NCI-H146 treated with DMSO at 0.1 percent for 48 hours (cell line): ENCODE measurements at regions not wholly inside any gene's neighbourhood (a gene's known extent, or its start where the extent isn't known, plus 50 kb on each side); places are given as distances from the start of the nearest gene placed in this dataset.
"Not testable (repeated sequence)": the region's sequence is repeated elsewhere in the genome, so short reads cannot be mapped to it uniquely, and the experiment has no call there.

Source experiments
- DNase-seq: peaks from one replicate; lab custom pipeline; 2025; ENCODE audit not compliant: unreplicated experiment; lab: John Stamatoyannopoulos, UW

DNA sequence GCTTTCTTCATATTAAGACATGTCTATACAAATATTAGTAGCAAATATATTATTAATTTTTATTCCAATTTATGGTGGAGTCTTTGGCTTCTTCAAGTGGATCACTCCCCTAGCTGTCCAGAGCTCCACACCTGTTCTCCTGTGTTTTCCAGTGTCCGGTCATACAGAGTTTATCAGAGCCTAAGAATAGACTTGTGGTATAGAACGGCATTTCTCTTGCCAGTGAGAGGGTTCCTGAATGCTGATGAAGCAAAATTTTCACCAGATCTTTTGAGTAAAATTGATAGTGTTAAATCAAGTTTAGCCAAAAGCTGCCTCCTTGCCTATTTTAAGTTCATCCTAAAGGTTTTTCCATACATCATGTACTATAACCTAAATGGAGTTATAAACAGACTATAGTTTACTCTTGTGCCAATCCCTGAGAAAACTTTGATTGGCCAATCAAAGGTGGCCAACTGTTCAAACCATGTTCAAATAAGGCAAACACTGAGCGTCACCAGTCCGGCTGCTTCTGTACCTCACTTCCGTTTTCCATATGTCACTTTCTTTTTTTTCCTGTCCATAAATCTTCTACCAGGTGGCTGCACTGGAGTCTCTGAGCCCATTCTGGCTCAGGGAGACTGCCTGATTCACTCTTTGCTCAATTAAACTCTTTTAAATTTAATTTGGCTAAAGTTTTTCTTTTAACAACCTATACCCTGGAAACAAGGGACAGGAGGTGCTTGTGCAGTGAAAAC is 422.7 kb upstream of the FRG2C start:
- not testable (repeated sequence) for DNase-seq

DNA sequence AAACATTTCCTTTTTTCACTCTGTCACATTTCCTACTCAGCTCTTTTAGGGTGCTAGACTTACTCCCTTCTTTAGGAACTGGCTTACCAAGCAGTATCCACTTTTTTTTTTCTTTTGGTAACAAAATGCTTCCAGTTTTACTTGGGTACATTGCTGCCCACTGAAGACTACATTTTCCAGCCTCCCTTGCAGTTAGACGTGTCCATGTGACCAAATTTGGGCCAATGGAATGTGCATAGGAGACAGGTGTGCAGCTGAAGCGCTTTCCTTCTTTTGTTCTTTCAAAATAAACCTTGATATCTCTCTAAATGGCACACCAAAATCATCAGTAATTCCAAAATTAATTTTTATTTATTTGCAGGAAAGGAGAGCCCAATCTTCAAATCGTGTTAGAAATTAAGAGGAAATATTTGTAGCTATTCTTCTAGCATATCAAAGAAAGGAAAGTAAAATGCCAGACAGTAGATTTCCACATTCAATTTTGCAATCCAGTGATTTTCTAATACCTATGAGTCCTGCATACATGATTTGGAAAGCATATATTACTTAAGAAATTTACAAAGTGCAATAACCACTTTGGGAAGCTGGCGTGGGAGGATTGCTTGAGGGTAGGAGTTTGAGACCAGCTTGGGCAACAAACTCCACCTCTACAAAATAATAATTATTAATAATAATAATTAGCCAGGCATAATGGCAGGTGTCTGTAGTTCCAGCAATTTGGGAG is 422.0 kb upstream of the FRG2C start:
- DNase-seq = no peak

DNA sequence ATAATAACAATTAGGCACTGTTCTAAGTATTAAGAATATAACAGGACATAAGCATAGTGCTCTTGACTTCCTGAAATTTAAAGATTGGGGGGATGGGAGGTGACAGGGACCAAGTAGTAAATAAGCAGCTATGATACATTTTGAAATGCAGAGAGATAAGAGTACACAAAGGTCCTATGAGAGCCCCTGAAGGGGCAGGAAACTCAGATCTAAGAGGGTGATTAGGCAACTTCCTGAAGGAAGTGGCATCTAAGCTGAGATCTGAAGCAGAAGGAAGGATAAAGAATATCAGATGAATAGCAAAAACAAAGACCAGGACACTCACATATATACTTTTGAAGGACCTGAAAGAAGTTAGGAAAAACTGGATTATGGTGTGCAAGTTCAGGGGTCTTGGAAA is 415.2 kb upstream of the FRG2C start:
- DNase-seq = no peak

DNA sequence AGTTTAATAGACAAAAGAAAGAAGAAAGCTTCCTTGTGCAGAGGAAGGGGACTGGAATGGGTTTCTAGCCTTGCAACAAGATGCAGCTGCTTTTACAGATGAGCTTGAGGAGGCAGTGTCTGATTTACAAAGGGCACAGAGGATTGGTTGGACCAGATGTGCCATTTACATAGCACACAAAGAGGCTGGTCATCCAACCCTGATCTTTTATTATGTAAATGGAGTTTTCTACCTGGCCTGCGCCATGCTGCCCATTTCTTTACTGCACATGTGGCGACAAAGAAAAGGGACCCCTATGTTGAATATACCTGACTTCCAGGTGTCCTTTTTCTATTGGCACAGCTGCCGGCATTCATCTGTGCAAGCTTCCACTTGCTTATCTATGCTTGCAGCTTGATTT is 409.4 kb upstream of the FRG2C start:
- DNase-seq = peak; percentile 2

DNA sequence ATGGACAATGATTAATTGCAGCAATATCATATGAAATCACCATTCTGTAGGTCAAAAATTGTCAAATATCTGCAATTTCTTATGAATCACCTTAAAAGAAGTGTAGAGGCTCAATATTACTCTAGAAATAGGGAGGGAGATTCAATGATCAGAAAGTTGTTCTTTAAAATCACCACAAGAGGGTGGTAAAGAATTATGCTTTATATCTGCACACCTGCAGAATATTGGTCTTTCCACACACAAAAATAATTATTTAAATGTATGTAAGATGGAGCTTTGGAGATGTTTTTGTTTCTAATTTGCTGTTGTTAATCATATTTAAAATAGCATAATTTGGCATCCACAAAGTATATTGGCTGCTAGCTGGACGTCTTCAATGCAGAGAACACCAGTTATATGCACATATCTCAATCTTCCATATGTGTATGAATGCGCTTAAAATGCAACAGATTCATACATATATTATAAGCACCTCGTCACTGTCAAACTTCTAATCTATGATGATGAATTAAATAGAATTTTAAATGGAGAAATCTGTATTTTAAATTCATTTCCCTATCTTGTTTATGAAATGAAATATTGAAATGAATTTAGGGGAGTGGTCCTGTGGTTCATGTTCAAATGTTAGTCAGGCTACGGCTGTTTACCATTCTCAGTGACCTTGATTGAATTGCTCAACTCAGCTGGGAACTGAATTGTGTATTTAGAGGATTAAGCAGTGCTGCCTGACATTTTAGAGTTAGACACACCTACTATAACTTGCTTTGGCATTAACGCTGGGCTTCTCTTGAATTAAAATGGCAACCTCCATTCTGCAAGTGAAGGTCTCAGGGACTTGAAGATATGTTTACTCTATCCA is 405.1 kb upstream of the FRG2C start:
- DNase-seq = not testable (repeated sequence)

DNA sequence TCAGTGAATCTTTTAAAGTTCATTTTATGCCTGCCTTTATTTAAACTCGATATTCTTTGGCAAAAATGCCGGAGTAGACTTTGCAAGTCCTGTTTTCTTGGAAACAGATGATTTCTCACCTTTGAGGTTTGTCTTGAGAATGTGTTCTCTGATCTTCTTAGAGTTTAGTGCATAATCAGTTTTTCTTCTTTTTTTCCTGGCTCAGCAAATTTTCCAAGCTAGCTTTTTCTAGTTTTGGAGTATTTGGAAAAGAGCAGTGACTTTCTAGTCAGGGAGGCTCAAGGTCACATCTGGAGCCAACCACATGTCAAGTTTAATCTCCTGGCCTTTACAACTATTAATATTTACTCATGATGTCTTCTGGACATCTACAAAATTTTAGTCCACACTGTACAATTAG is 403.2 kb upstream of the FRG2C start:
- DNase-seq = not testable (repeated sequence)

- no peak for DNase-seq
These were observed 401.5 kb upstream of the FRG2C start for GRCh38 chr3:75262661-75263060.

DNA sequence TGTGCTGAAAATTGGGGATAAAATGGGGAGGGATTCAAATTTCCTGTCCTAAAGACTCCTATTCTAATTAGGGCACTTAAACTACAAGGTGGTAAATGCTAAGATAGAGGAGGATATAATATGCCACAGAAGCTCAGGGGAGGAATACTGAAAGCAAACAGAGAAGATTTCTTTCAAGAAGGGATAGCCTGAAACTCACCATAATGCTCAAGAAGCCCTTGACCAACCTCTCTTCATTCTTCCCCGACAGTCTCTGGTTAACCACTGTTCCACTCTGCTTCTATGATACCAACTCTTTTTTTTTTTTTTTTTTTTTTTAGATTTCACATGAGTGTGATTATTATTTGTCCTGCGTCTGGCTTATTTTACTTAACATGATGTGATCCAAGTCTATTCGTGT is 398.2 kb upstream of the FRG2C start:
- no peak for DNase-seq

DNA sequence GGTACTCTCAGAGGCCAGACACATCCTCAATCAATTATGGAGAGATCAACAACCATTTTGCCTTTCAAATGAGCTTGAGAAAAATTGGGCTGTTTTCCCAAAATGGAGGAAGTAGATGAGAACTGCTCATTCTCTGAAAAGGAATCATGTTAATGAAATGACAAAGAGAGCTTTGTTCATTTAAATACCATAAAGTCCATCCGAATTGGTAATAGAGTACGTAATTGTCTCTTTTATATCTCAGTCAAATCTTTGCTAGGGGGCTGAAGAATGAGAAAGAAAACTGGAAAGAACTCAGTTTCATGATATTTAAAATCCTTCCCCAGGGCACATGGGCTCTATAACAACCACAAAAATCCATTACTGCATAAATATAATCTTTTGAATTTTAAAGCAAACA is 395.6 kb upstream of the FRG2C start:
- DNase-seq = not testable (repeated sequence)

DNA sequence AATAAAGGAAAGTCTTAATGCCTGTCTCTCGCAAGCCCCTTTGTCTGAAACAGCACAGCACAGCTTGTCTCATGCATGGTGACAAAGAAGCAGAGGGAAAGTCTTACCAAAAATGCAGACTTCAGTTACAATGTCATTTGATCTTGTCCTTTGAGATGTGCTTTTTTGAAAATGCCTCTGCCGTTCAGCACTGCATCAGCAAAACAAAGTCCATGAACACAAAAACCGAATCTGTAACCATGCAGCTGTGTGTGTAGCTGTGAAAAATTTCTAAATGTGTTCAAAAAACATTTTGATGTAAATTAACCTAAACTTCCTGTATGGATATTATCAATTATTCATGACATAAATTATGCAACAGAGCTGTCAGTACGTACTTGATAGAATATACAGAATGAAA is 391.9 kb upstream of the FRG2C start:
- not testable (repeated sequence) for DNase-seq

- DNase-seq = no peak
These were observed 391.4 kb upstream of the FRG2C start for GRCh38 chr3:75272691-75273090.

DNA sequence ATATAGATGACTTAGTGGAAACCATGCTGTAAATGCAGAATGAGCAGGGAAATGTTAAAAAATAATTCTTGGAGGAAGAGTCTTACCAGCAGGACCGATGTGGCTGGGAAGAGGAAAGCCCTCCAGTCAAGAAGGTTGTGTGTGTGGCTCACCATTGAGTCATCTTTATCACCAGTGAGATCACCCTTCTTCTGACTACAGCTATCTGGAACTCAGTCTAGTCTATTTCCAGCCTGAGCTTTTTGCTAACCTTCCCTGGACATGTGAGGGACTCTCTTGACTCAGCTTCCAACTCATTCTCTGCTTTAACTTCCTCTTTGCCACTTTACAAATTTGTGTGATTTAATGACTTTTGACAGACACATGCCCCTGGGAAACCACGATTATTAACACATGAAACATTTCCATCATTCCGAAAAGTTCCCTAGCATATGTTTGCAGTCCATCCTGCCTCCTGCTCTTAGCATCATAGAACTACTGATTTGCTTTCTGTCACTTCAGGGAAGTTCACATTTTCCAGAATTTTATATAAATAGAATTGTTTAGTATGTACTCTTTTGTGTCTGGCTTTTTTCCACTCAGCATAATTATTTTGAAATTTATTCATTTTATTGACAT is 378.5 kb upstream of the FRG2C start:
- DNase-seq = not testable (repeated sequence)

DNA sequence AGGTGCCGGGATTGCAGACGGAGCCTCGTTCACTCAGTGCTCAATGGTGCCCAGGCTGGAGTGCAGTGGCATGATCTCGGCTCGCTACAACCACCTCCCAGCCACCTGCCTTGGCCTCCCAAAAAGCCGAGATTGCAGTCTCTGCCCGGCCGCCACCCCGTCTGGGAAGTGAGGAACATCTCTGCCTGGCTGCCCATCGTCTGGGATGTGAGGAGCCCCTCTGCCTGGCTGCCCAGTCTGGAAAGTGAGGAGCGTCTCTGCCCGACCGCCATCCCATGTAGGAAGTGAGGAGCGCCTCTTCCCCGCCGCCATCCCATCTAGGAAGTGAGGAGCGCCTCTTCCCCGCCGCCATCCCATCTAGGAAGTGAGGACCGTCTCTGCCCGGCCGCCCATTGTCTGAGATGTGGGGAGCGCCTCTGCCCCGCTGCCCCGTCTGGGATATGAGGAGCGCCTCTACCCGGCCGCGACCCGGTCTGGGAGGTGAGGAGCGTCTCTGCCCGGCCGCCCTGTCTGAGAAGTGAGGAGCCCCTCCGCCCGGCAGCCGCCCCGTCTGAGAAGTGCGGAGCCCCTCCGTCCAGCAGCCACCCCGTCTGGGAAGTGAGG is 375.1 kb upstream of the FRG2C start:
- DNase-seq = not testable (repeated sequence)

GRCh38 chr3:75294124-75294523 is 370.0 kb upstream of the FRG2C start:
- no peak for DNase-seq

- no peak for DNase-seq
These were observed 369.1 kb upstream of the FRG2C start for GRCh38 chr3:75295013-75295412.

DNA sequence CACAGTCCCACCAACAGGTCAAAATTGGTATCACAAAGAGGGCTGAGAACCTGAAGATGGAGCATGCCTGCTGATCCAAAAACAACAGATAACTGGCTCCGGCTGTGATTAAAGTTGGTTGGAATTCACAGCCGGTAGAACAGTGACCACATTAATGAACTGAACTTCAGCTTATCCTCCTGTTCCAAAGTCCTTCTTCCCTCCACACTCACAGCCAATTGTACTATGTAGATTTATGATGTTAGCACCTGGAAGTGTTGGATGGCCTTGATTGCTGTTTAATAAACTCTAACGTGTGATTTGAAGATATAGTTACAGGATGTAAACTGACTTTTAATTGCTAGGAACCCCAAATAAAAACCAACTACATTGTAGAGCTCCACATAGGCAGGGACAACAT is 367.3 kb upstream of the FRG2C start:
- DNase-seq = no peak

- no peak for DNase-seq
These were observed 363.5 kb upstream of the FRG2C start for GRCh38 chr3:75300606-75301005.

GRCh38 chr3:75301050-75301449 is 363.1 kb upstream of the FRG2C start:
- not testable (repeated sequence) for DNase-seq

DNA sequence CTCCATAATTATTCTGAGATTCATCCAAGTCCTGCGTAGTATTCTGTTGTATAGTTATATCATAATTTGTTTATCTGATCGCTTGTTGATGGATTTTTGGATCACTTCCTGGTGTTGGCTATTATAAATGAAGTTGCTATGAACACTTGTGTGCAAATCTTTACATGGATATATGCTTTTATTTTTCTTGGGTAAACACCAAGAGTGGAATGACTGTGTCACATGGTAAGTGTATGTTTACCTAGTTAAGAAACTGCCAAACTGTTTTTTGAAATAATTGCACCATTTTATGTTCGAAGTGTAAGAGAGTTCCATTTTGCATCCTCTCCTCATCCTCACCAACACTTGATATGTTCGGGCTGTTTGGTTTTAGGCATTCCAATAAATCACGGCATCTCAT is 360.4 kb upstream of the FRG2C start:
- DNase-seq = no peak

DNA sequence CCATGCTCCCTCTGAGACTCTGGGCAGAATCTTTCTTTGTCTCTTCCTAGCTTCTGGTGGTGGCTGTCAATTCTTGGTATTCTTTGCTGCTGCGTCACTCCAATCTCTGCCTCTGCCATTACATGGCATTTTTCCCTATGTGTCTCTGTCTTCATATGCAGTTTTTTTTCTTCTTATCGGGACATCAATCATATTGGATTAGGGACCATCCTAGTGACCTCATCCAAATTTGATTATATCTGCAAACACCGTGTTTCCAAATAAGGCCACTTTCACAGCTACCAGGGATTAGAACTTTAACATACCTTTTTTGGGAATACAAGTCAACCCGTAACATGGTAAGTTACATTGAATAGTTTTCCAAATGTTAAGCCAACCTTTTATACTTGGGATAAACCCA is 358.2 kb upstream of the FRG2C start:
- DNase-seq = no peak

GRCh38 chr3:75311306-75311705 is 352.8 kb upstream of the FRG2C start:
- not testable (repeated sequence) for DNase-seq
